Endothelial cell of umbilical vein (primary cell): ENCODE measurements at regions not wholly inside any gene's neighbourhood (a gene's known extent, or its start where the extent isn't known, plus 50 kb on each side); places are given as distances from the start of the nearest gene placed in this dataset.

Experiments used
- BruUV-seq: library from RNA; stranded (reverse); fragments of 400-500 nt; replicated peaks from 2 replicates; lab custom pipeline; 2021; lab: Mats Ljungman, UMichigan
- CTCF ChIA-PET: fragments of 300-600, 350-600 bp; sonication (Branson Sonifier 250); formaldehyde crosslinking; loops from one replicate; lab custom pipeline; 2021; ENCODE audit warnings: antibody characterized with exemption, inconsistent platforms; lab: Charles Lee
- POLR2A ChIA-PET: fragments of 300-600, 350-600 bp; sonication (Branson Sonifier 250); formaldehyde crosslinking; loops from one replicate; lab custom pipeline; 2021; ENCODE audit warnings: antibody characterized with exemption, inconsistent platforms; lab: Charles Lee
- DNase-seq: peaks from one replicate; pipeline ENCODE4 v3.0.0-alpha.2; 2011; ENCODE audit warnings: low read depth, low spot score
- FAIRE-seq: peaks from 2 replicates; lab custom pipeline; 2011; peaks lifted over from hg19 to GRCh38; lab: Jason Lieb, UNC
- H2AFZ ChIP-seq: 2 replicates; pipeline ENCODE4 v1.6.0; 2012; ENCODE audit warnings: low read depth, low read length, control low read depth, inconsistent platforms
- H3K27ac ChIP-seq: 2 replicates; pipeline ENCODE4 v1.5.1; 2011; ENCODE audit warnings: low read depth, mild to moderate bottlenecking, control low read depth, low read length, moderate library complexity; ENCODE audit not compliant: insufficient read depth
- H3K27me3 ChIP-seq, 2 experiments: 2 replicates each; pipeline versions ENCODE4 v1.6.0 to v1.6.1; 2011; ENCODE audit warnings: low read length in 2 of 2, mixed read lengths in 1 of 2; ENCODE audit not compliant: control insufficient read depth in 2 of 2, insufficient read depth in 2 of 2
- H3K36me3 ChIP-seq, 2 experiments: 2 replicates in 1 of 2; 3 replicates in 1 of 2; pipeline ENCODE4 v1.5.1; 2011; ENCODE audit warnings: low read length in 2 of 2, mild to moderate bottlenecking in 1 of 2, moderate library complexity in 1 of 2; ENCODE audit not compliant: control insufficient read depth in 2 of 2, insufficient read depth in 2 of 2; ENCODE audit errors: extremely low read depth in 1 of 2
- H3K4me1 ChIP-seq: 3 replicates; pipeline ENCODE4 v1.5.1; 2011; ENCODE audit warnings: mild to moderate bottlenecking, low read length; ENCODE audit not compliant: control insufficient read depth, insufficient read depth; ENCODE audit errors: extremely low read depth
- H3K4me2 ChIP-seq: 2 replicates; pipeline ENCODE4 v1.6.1; 2011; ENCODE audit warnings: low read length, control low read depth, mixed read lengths; ENCODE audit not compliant: insufficient read depth
- H3K4me3 ChIP-seq, 3 experiments: fragments of 200-600 bp in 1 of 3; sonication (generic), shearing (Covaris generic) in 1 of 3; replicated peaks in 1 of 3; 2 replicates each; pipeline ENCODE4 v1.5.1; 2011 to 2016; ENCODE audit warnings: control low read depth in 3 of 3, low read length in 3 of 3, mild to moderate bottlenecking in 2 of 3, inconsistent platforms in 1 of 3, low read depth in 1 of 3, moderate library complexity in 1 of 3; ENCODE audit not compliant: insufficient read depth in 1 of 3
- H3K79me2 ChIP-seq: 2 replicates; pipeline ENCODE4 v1.6.0; 2012; ENCODE audit warnings: low read length, inconsistent platforms; ENCODE audit not compliant: control insufficient read depth, insufficient read depth
- H3K9ac ChIP-seq: replicated peaks from 2 replicates; pipeline ENCODE3; 2011; ENCODE audit warnings: low read length, control low read depth; ENCODE audit not compliant: insufficient read depth; ENCODE audit errors: extremely low read depth
- H3K9me1 ChIP-seq: replicated peaks from 3 replicates; pipeline ENCODE4 v1.6.0; 2011; ENCODE audit warnings: mild to moderate bottlenecking, low read length; ENCODE audit not compliant: control insufficient read depth, insufficient read depth; ENCODE audit errors: extremely low read depth
- H3K9me3 ChIP-seq: replicated peaks from 2 replicates; pipeline ENCODE4 v1.5.1; 2012; ENCODE audit warnings: low read length, inconsistent platforms; ENCODE audit not compliant: control insufficient read depth, insufficient read depth
- H4K20me1 ChIP-seq: replicated peaks from 2 replicates; pipeline ENCODE3; 2011; ENCODE audit warnings: mild to moderate bottlenecking, low read length; ENCODE audit not compliant: control insufficient read depth, insufficient read depth; ENCODE audit errors: extremely low read depth
- CTCF ChIP-seq, 2 donors: IDR thresholded peaks; 1 replicate in 1 of 2; 2 replicates in 1 of 2; pipeline ENCODE4 v1.5.1; 2011; ENCODE audit warnings: low read length in 2 of 2, mild to moderate bottlenecking in 2 of 2, moderate library complexity in 2 of 2, control low read depth in 1 of 2, inconsistent platforms in 1 of 2, low read depth in 1 of 2; ENCODE audit not compliant: insufficient read depth in 1 of 2; ENCODE audit errors: extremely low read depth in 1 of 2
- EZH2 ChIP-seq: IDR thresholded peaks from 2 replicates; pipeline ENCODE4 v1.6.1; 2012; ENCODE audit warnings: borderline replicate concordance, low read depth, mild to moderate bottlenecking, moderate library complexity, low read length, inconsistent platforms; ENCODE audit not compliant: severe bottlenecking
- FOS ChIP-seq: IDR thresholded peaks from 2 replicates; pipeline ENCODE4 v1.6.1; 2011; ENCODE audit warnings: mild to moderate bottlenecking, low read length, moderate library complexity, borderline replicate concordance; ENCODE audit not compliant: insufficient read depth
- GATA2 ChIP-seq: IDR thresholded peaks from 2 replicates; pipeline ENCODE4 v1.7.0; 2011; ENCODE audit warnings: low read depth, mild to moderate bottlenecking, moderate library complexity, mixed read lengths, low read length; ENCODE audit not compliant: insufficient read length, insufficient read depth
- JUN ChIP-seq: IDR thresholded peaks from 2 replicates; pipeline ENCODE4 v1.6.1; 2011; ENCODE audit warnings: borderline replicate concordance, low read depth; ENCODE audit not compliant: insufficient read length, insufficient read depth
- MAX ChIP-seq: IDR thresholded peaks from 2 replicates; pipeline ENCODE4 v1.6.1; 2011; ENCODE audit not compliant: insufficient read depth, insufficient read length
- MYC ChIP-seq: IDR thresholded peaks from one replicate; pipeline ENCODE4 v1.6.1; 2011; ENCODE audit warnings: mild to moderate bottlenecking, low read depth, low read length
- POLR2A ChIP-seq: IDR thresholded peaks from 2 replicates; pipeline ENCODE4 v1.6.1; 2012; ENCODE audit warnings: low read depth, mild to moderate bottlenecking, control low read depth, low read length
- POLR2AphosphoS5 ChIP-seq: IDR thresholded peaks from 2 replicates; pipeline ENCODE4 v1.6.1; 2012; ENCODE audit warnings: low read depth, mild to moderate bottlenecking, control low read depth, low read length, moderate library complexity; ENCODE audit not compliant: insufficient read depth
- dilution Hi-C: fragments of 300-500 bp; cut with MboI; formaldehyde crosslinking; loops from one replicate; pipeline ENCODE4 v1.15.0; 2019; ENCODE audit warnings: low sequenced_read_pairs; ENCODE audit not compliant: extremely low pct_ligation_motif_present
- intact Hi-C: fragments of 100-400 bp; cut with micrococcal nuclease; formaldehyde crosslinking; loops from one replicate; pipeline ENCODE4 v1.10.0; 2022

GRCh38 chr5:82549263-82549662 is 271.1 kb upstream of the RPS23 start:
- H3K9me1 ChIP-seq, result no peaks in the 10 kb centered on the region
- H3K36me3 ChIP-seq, result no peaks in the 10 kb centered on the region
- no peak overlapping the region for H3K4me3 ChIP-seq
- H3K9me3 ChIP-seq, result no peaks in the 10 kb centered on the region
- FAIRE-seq (no peak), DNase-seq (no peak)
- no peaks in the 10 kb centered on the region for H3K79me2 ChIP-seq
- dilution Hi-C loops, result no loop called here
- no peaks in the 10 kb centered on the region for H3K4me1 ChIP-seq
- H3K4me2 ChIP-seq, result no peak overlapping the region
- TF ChIP-seq GATA2 (no peak), JUN (no peak), POLR2AphosphoS5 (no peak), MYC (no peak), MAX (no peak), CTCF (IDR thresholded peaks at IDR 0.05; ENCODE audit: extremely low read depth in 1 of 2, insufficient read depth in 1 of 2, low read depth in 1 of 2, low read length in 2 of 2) (no peak)
- no peaks in the 10 kb centered on the region for H3K27me3 ChIP-seq
- CTCF ChIA-PET, result no interaction called here
- no peak overlapping the region for H3K27ac ChIP-seq
- no TSS peak for BruUV-seq
- intact Hi-C loops, result no loop called here
- H4K20me1 ChIP-seq, result no peaks in the 10 kb centered on the region
- POLR2A ChIA-PET, result no interaction called here
- H2AFZ ChIP-seq, result no peak overlapping the region
- no peak overlapping the region for H3K9ac ChIP-seq

- CTCF ChIA-PET, result no interaction called here
- H3K9me3 ChIP-seq, result no peaks in the 10 kb centered on the region
- H4K20me1 ChIP-seq, result no peaks in the 10 kb centered on the region
- H2AFZ ChIP-seq, result no peak overlapping the region
- intact Hi-C loops, result no loop called here
- no peak for FAIRE-seq
- no peak for TF ChIP-seq MAX
- TF ChIP-seq FOS, result no peak
- no peak for TF ChIP-seq JUN
- no peak for TF ChIP-seq GATA2
- TF ChIP-seq MYC, result no peak
- TF ChIP-seq EZH2, result no peak
- TF ChIP-seq CTCF (IDR thresholded peaks at IDR 0.05; ENCODE audit: extremely low read depth in 1 of 2, insufficient read depth in 1 of 2, low read depth in 1 of 2, low read length in 2 of 2), result no peak
- no peak for TF ChIP-seq POLR2AphosphoS5
- no peak for TF ChIP-seq POLR2A
- H3K9ac ChIP-seq, result no peak overlapping the region
- no peaks in the 10 kb centered on the region for H3K36me3 ChIP-seq
- POLR2A ChIA-PET, result no interaction called here
- no peaks in the 10 kb centered on the region for H3K9me1 ChIP-seq
- H3K27ac ChIP-seq, result no peak overlapping the region
- H3K4me3 ChIP-seq, result no peak overlapping the region
- no peak overlapping the region for H3K4me2 ChIP-seq
- H3K27me3 ChIP-seq, result no peaks in the 10 kb centered on the region
- H3K4me1 ChIP-seq, result no peaks in the 10 kb centered on the region
- BruUV-seq, result no TSS peak
- dilution Hi-C loops, result no loop called here
- DNase-seq, result no peak
- no peaks in the 10 kb centered on the region for H3K79me2 ChIP-seq
Observed at GRCh38 chr5:82544004-82544403, 265.9 kb upstream of the RPS23 start.
